Left ventricle myocardium inferior (tissue), 1 donor: ENCODE measurements at regions not wholly inside any gene's neighbourhood (a gene's known extent, or its start where the extent isn't known, plus 50 kb on each side); places are given as distances from the start of the nearest gene placed in this dataset.

Experiments used
- DNase-seq: peaks from one replicate; pipeline ENCODE4 v3.0.0-alpha.2; 2020
- H3K27ac ChIP-seq: fragments of 200-600 bp; replicated peaks from 2 replicates; pipeline ENCODE4 v1.8.0; 2021
- H3K27me3 ChIP-seq: fragments of 200-600 bp; 2 replicates; pipeline ENCODE4 v1.8.0; 2021; ENCODE audit warnings: low read depth
- H3K36me3 ChIP-seq: fragments of 200-600 bp; 2 replicates; pipeline ENCODE4 v1.8.0; 2021
- H3K4me1 ChIP-seq: fragments of 200-600 bp; 2 replicates; pipeline ENCODE4 v1.8.0; 2021
- H3K4me3 ChIP-seq: fragments of 200-600 bp; 2 replicates; pipeline ENCODE4 v1.8.0; 2021; ENCODE audit warnings: mild to moderate bottlenecking, moderate library complexity
- H3K9me3 ChIP-seq: fragments of 200-600 bp; replicated peaks from 2 replicates; pipeline ENCODE4 v1.8.0; 2021
- CTCF ChIP-seq: fragments of 200-600 bp; IDR thresholded peaks from 2 replicates; pipeline ENCODE4 v1.8.0; 2021; ENCODE audit warnings: antibody characterized with exemption, mild to moderate bottlenecking, borderline replicate concordance
- intact Hi-C: fragments of 100-400 bp; cut with micrococcal nuclease; formaldehyde crosslinking; loops from one replicate; pipeline ENCODE4 v1.11.0; 2022
- donor health status: DM: no; HTN: yes; CAD: no; lungs with severe emphysema.

DNA sequence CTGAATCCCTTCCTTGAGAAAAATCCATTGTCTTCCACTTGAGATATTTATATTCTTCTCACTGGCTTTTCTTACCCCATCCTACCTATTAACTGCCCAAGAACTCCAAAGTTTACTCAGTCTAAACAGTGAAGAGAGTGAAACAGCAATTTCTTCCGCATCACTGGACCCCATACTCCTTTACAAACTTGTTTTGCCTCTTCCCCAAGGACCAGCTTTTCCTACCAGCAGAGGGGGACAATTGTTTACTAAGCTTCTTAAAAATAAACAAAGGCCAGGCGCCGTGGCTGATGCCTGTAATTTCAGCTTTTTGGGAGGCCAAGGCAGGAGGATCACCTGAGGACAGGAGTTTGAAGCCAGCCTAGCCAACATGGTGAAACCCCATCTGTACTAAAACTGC, 52.0 kb downstream of the LRATD1 start:
- no peak overlapping the region for H3K4me3 ChIP-seq
- intact Hi-C loops: no loop called here
- TF ChIP-seq CTCF: no peak
- no peak for DNase-seq
- H3K4me1 ChIP-seq: no peaks in the 10 kb centered on the region
- H3K27me3 ChIP-seq: no peaks in the 10 kb centered on the region
- H3K9me3 ChIP-seq: no peaks in the 10 kb centered on the region
- no peaks in the 10 kb centered on the region for H3K36me3 ChIP-seq
- H3K27ac ChIP-seq: no peak overlapping the region

- intact Hi-C loops: no loop called here
- DNase-seq: no peak
Observed at GRCh38 chr2:14690926-14691325, 58.4 kb downstream of the LRATD1 start.

DNA sequence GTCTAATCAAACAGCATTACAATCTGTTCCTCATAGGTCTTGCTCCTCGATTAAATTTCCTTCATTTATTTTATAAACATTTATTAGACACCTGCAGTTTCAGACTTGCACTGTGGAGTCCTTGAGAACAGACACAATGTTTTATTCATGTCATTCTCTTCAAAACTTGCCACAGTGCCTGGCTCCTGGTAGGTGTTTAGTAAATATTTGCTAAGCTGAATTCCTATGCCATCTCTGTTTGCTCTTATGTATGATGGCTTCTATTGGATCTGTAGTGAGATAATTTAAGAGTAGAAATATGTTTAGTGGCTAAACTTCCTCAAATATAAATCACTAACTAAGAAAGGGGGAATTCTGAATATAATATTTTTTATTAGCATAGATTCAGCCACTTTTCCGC, 61.4 kb downstream of the LRATD1 start:
- intact Hi-C loops: no loop called here
- H3K9me3 ChIP-seq: peaks cover 28% of the 10 kb centered on the region
- H3K4me3 ChIP-seq: no peak overlapping the region
- no peak for TF ChIP-seq CTCF
- no peaks in the 10 kb centered on the region for H3K36me3 ChIP-seq
- H3K27me3 ChIP-seq: no peaks in the 10 kb centered on the region
- DNase-seq: no peak
- H3K4me1 ChIP-seq: no peaks in the 10 kb centered on the region
- H3K27ac ChIP-seq: no peak overlapping the region

More at GRCh38 chr2:14690926-14691325, 58.4 kb downstream of the LRATD1 start:
- H3K27me3 ChIP-seq: no peaks in the 10 kb centered on the region
- peaks cover 22% of the 10 kb centered on the region for H3K9me3 ChIP-seq
- no peak overlapping the region for H3K27ac ChIP-seq
- no peak overlapping the region for H3K4me3 ChIP-seq
- no peaks in the 10 kb centered on the region for H3K36me3 ChIP-seq
- TF ChIP-seq CTCF: no peak
- H3K4me1 ChIP-seq: no peaks in the 10 kb centered on the region

GRCh38 chr2:14700753-14701152, 68.2 kb downstream of the LRATD1 start:
- H3K4me3 ChIP-seq: no peak overlapping the region
- no peak for TF ChIP-seq CTCF
- peaks cover 8% of the 10 kb centered on the region for H3K9me3 ChIP-seq
- intact Hi-C loops: no loop called here
- H3K27me3 ChIP-seq: no peaks in the 10 kb centered on the region
- H3K36me3 ChIP-seq: no peaks in the 10 kb centered on the region
- no peak overlapping the region for H3K27ac ChIP-seq
- DNase-seq: no peak
- H3K4me1 ChIP-seq: no peaks in the 10 kb centered on the region

DNA sequence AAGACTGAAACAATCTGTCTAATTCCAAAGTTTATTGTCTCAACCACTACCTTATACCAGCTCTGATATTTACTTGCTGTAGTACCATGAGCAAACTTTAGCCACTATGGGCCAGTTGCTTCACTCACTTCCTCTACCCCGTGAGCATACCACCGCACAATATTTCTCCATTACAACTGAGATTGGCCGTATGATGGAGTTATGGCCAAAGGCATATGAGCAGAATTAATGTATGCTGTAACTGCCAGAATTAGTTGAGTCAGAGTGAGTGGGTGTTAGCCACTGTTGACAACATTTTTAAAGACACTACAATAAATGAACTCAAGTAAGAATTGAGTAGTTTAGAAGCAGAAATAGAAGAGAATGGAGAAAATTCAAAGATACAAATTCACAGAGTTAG, 69.7 kb downstream of the LRATD1 start:
- H3K27ac ChIP-seq: no peak overlapping the region
- no peak overlapping the region for H3K4me3 ChIP-seq
- no peaks in the 10 kb centered on the region for H3K27me3 ChIP-seq
- no peak for DNase-seq
- no peak for TF ChIP-seq CTCF
- intact Hi-C loops: no loop called here
- H3K4me1 ChIP-seq: no peaks in the 10 kb centered on the region
- peaks cover 8% of the 10 kb centered on the region for H3K9me3 ChIP-seq
- H3K36me3 ChIP-seq: no peaks in the 10 kb centered on the region

- DNase-seq: no peak
- no peak for TF ChIP-seq CTCF
- intact Hi-C loops: no loop called here
Observed at GRCh38 chr2:14706201-14706600, 73.7 kb downstream of the LRATD1 start.

More at GRCh38 chr2:14706201-14706600, 73.7 kb downstream of the LRATD1 start:
- no peaks in the 10 kb centered on the region for H3K36me3 ChIP-seq
- H3K27me3 ChIP-seq: no peaks in the 10 kb centered on the region
- H3K4me3 ChIP-seq: no peak overlapping the region
- no peak overlapping the region for H3K27ac ChIP-seq
- H3K4me1 ChIP-seq: no peaks in the 10 kb centered on the region
- H3K9me3 ChIP-seq: no peaks in the 10 kb centered on the region
